HG03378 (cell line): ENCODE measurements at regions not wholly inside any gene's neighbourhood (a gene's known extent, or its start where the extent isn't known, plus 50 kb on each side); places are given as distances from the start of the nearest gene placed in this dataset.

Source experiments
- ATAC-seq: cut with Tn5 transposase; IDR thresholded peaks from one replicate; pipeline ENCODE4 v1.9.1; 2021; ENCODE audit warnings: mild to moderate bottlenecking, moderate library complexity; ENCODE audit not compliant: unreplicated experiment

- ATAC-seq = no peak
These were observed 334.5 kb upstream of the EMCN start for GRCh38 chr4:100852326-100852725.

- ATAC-seq = no peak
These were observed 331.5 kb upstream of the EMCN start for GRCh38 chr4:100849319-100849718.

DNA sequence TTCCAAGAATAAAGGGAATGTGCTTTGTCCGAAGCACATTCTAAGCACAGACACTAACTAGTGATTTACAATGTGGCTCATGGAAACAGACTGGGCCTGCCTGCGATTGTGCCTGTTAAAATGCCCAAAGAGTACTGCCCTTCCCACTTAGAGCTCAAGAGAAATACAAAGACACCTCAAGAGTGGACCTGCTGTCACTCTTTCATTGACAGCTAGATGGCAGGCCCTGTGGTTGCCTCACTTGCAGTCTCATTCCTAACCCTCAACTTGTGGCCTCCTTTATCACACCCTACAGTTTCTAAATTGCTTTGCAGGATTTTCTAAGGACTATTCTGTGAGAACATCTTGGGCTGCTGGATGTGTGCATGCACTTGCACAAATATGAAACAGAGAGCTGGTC, 331.0 kb upstream of the EMCN start:
- ATAC-seq = peak; percentile 79

DNA sequence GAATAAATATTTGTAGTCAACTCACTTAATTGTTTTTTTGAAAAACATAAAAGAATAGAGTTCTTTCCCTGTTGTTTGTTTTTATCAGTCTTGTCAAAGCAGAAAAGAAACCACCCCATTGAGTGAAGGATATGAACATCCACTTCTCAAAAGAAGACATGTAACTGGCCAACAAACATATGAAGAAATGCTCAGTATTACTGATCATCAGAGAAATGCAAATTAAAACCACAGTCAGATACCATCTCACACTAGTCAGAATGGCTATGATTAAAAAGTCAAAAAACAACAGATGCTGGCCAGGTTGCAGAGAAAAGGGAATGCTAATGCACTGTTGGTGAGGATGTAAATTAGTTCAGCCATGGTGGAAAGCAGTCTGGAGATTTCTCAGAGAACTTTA, 326.1 kb upstream of the EMCN start:
- ATAC-seq = peak; percentile 69

- ATAC-seq = no peak
These were observed 325.0 kb upstream of the EMCN start for GRCh38 chr4:100842856-100843255.

DNA sequence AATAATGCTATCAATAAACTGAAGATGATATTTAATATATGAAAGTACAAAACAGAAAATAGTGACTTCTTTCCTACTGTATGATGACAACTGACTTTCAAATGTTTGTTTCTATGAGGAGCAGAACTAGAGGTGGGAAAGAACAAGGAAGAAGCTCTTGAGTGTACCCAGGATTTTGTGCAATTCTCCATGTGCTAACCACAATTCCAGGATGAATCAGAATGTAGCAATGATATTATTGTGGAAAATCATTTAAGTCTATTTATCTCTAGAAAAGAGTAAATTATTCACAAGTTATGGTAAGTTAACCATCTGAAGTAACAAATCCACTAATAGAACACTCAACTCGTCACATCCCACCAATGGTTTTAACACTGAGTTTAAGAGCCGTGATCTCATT, 324.1 kb upstream of the EMCN start:
- no peak for ATAC-seq

- no peak for ATAC-seq
These were observed 321.9 kb upstream of the EMCN start for GRCh38 chr4:100839712-100840111.

- ATAC-seq = no peak
These were observed 320.5 kb upstream of the EMCN start for GRCh38 chr4:100838286-100838685.

- ATAC-seq = no peak
These were observed 319.1 kb upstream of the EMCN start for GRCh38 chr4:100836929-100837328.

GRCh38 chr4:100834616-100835015, 316.8 kb upstream of the EMCN start:
- no peak for ATAC-seq

GRCh38 chr4:100833906-100834305, 316.1 kb upstream of the EMCN start:
- ATAC-seq = no peak

- ATAC-seq = no peak
These were observed 311.3 kb upstream of the EMCN start for GRCh38 chr4:100828986-100829685.

GRCh38 chr4:100828364-100828763, 310.5 kb upstream of the EMCN start:
- no peak for ATAC-seq

DNA sequence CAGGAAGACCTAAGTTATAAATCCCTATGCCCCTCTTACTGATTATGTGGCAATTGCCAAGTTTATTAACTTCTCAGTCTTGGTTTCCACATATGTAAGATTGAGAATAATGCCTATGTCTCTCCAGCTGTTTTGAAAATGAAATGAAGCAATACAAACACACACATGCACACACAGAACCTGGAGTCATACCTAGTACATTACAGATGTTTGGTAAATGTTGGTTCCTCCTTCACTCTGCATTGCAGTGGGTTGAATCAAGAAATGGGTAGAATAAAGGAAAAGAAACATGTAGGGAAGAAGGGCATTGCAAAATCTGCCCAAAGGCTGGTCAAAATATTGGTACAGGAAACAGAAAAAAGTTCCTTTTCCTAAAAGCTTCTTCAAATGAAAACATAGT, 309.9 kb upstream of the EMCN start:
- no peak for ATAC-seq

GRCh38 chr4:100826808-100827548, 309.2 kb upstream of the EMCN start:
- no peak for ATAC-seq

- no peak for ATAC-seq
These were observed 308.2 kb upstream of the EMCN start for GRCh38 chr4:100826067-100826466.

GRCh38 chr4:100823993-100824323, 306.1 kb upstream of the EMCN start:
- no peak for ATAC-seq

GRCh38 chr4:100823066-100823992, 305.5 kb upstream of the EMCN start:
- peak; percentile 86 for ATAC-seq

- ATAC-seq = no peak
These were observed 302.4 kb upstream of the EMCN start for GRCh38 chr4:100820249-100820648.

DNA sequence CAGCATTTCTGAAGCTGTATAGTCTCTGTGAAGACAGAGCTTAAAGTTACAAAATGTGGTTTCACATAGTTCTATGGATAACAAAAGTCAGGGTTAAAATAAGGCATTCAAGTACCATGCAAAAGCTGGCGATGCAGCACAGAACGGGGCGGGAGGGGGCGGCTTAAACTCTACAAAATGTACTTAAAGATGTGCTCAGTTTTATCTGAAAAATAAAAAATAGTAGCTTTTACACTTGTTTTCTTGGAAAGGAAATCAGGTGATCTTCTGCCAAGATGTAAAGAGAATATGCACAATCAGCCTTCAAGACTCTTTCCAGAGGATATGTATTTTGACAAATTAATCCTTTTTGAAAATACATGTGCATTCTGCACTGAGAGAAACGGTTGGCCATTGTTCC, 301.7 kb upstream of the EMCN start:
- ATAC-seq = no peak

DNA sequence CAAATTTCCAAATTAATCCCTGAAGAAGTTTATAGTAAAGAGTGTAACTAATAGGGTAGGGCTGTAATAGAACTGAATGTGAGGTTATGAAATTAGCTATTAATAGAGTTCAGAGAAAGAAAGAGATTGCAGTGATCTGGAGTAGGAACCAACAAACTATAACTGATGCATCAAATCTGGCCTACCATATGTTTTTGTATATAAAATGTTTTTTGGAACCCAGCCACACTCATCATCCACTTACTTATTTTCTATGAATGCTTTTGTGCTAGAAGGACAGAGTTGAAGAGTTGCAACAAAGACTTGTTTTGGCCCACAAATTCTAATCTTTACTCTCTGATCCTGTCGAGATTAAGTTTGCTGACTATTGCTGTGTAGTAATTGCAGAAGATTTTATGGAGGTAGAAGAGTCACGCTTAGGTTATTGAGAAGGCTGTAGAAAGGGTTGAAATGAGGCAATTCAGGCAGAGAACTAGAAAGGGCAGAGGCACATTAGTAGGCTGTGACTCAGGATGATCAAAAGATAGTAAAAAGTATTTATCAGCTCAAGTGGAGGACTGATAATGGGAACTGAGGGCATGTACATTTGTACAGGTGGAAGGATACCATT, 298.7 kb upstream of the EMCN start:
- ATAC-seq = no peak
